K562 (cell line): ENCODE measurements at regions not wholly inside any gene's neighbourhood (a gene's known extent, or its start where the extent isn't known, plus 50 kb on each side); places are given as distances from the start of the nearest gene placed in this dataset.

Source experiments
- CBFB ChIP-seq: sonication (generic); formaldehyde crosslinking; IDR thresholded peaks from 2 replicates; pipeline ENCODE4 v1.4.0; 2020; ENCODE audit warnings: mild to moderate bottlenecking, missing genetic modification reagents
- CEBPB ChIP-seq: fragments of 450-650 bp; IDR thresholded peaks from 2 replicates; pipeline ENCODE4 v1.6.1; 2016; ENCODE audit warnings: missing genetic modification characterization, missing compliant biosample characterization
- KDM2B ChIP-seq: fragments of 250-450 bp; sonication (Bioruptor Pico); IDR thresholded peaks from 2 replicates; pipeline ENCODE4 v1.8.0; 2021; ENCODE audit warnings: mild to moderate bottlenecking, moderate library complexity
- RNF2 ChIP-seq: sonication (generic); IDR thresholded peaks from 2 replicates; pipeline ENCODE4 v1.6.1; 2016
- TF ChIP-seq, protein P1 (sequence below): sonication (generic); formaldehyde crosslinking; IDR thresholded peaks from 2 replicates; pipeline ENCODE4 v1.9.0; 2022; ENCODE audit warnings: mild to moderate bottlenecking, missing genetic modification reagents

DNA sequence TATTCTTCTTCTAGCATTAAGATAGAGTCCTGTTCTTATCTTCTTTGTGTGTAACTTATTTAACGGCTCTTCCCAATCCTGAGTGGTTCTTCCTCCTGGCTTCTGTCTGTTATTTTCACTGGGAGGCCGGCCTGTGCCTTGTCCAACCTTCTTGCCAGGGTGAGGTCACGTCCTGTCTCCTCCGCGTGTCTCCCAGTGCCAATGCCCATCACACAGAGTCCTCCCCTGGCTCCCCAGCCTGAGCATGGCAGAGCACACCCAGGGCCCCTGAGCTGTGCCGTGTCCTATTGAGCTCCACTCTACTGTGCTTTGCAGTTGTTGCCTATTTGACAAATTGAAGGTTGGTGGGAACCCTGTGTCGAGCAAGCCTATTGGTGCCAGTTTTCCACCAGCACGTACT lies 487.3 kb downstream of the BRD1 start:
- TF ChIP-seq RNF2 (no peak), CBFB (CRISPR knock-in tag) (no peak), KDM2B (CRISPR knock-in tag) (no peak), CEBPB (no peak)
- TF ChIP-seq, protein P1, sequence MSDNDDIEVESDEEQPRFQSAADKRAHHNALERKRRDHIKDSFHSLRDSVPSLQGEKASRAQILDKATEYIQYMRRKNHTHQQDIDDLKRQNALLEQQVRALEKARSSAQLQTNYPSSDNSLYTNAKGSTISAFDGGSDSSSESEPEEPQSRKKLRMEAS (CRISPR knock-in tag) = no peak
